Left ventricle myocardium inferior (tissue), 1 donor: ENCODE measurements at regions not wholly inside any gene's neighbourhood (a gene's known extent, or its start where the extent isn't known, plus 50 kb on each side); places are given as distances from the start of the nearest gene placed in this dataset.

ENCODE experiments used
- DNase-seq: peaks from one replicate; pipeline ENCODE4 v3.0.0-alpha.2; 2020
- H3K27ac ChIP-seq: fragments of 200-600 bp; replicated peaks from 2 replicates; pipeline ENCODE4 v1.8.0; 2021
- H3K27me3 ChIP-seq: fragments of 200-600 bp; 2 replicates; pipeline ENCODE4 v1.8.0; 2021; ENCODE audit warnings: low read depth
- H3K36me3 ChIP-seq: fragments of 200-600 bp; 2 replicates; pipeline ENCODE4 v1.8.0; 2021
- H3K4me1 ChIP-seq: fragments of 200-600 bp; 2 replicates; pipeline ENCODE4 v1.8.0; 2021
- H3K4me3 ChIP-seq: fragments of 200-600 bp; 2 replicates; pipeline ENCODE4 v1.8.0; 2021; ENCODE audit warnings: mild to moderate bottlenecking, moderate library complexity
- H3K9me3 ChIP-seq: fragments of 200-600 bp; replicated peaks from 2 replicates; pipeline ENCODE4 v1.8.0; 2021
- intact Hi-C: fragments of 100-400 bp; cut with micrococcal nuclease; formaldehyde crosslinking; loops from one replicate; pipeline ENCODE4 v1.11.0; 2022
- TF ChIP-seq, protein P1 (sequence below): fragments of 200-600 bp; IDR thresholded peaks from 2 replicates; pipeline ENCODE4 v1.8.0; 2021; ENCODE audit warnings: antibody characterized with exemption, mild to moderate bottlenecking, borderline replicate concordance
- donor health status: DM: no; HTN: yes; CAD: no; lungs with severe emphysema.

DNA sequence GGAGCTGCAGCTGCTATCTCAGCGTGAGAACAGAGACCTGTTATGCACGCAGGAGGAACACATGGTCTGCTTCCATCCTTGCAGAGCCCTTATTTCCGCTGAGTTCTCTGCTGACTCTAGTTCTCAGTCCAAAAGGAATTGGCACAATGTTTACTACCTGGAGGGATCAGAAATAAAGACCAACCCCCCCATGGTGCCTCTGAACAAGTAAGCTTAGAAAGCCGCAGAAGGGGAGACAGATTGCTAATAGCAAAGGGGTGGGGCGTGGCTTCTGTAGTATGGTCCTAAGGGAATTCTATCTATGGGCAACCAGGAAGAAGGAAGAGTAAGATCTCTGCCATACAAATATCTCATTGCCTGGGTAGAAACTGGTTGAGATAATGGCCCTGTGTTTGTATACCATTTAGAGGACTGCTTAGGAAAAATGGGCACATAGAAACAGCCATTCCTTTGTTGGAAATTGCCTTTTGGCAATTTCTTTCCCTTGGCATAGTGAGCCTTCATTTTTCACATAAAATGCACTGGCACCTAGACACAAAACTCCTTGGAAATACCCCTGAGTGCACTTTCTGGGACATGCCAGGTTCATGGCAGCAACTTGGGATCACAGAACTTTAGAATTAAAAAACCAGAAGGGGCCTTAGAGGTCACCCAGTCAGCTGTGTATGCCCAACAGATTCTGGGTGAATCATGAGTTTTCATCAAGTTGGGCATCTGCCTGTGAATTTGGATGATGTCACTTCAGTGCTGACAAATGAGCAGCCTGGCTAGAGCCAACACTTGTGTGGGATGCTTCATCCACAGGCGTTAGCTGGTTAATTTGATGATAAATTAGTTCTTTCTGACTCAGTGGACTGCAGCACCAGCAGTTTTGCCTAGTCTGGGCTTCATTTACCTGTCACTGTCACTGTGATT, 57.4 kb upstream of the STXBP5L start:
- TF ChIP-seq, protein P1, sequence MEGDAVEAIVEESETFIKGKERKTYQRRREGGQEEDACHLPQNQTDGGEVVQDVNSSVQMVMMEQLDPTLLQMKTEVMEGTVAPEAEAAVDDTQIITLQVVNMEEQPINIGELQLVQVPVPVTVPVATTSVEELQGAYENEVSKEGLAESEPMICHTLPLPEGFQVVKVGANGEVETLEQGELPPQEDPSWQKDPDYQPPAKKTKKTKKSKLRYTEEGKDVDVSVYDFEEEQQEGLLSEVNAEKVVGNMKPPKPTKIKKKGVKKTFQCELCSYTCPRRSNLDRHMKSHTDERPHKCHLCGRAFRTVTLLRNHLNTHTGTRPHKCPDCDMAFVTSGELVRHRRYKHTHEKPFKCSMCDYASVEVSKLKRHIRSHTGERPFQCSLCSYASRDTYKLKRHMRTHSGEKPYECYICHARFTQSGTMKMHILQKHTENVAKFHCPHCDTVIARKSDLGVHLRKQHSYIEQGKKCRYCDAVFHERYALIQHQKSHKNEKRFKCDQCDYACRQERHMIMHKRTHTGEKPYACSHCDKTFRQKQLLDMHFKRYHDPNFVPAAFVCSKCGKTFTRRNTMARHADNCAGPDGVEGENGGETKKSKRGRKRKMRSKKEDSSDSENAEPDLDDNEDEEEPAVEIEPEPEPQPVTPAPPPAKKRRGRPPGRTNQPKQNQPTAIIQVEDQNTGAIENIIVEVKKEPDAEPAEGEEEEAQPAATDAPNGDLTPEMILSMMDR = no peak
- Histone ChIP-seq H3K4me1 (no peaks in the 10 kb centered on the region), H3K9me3 (no peaks in the 10 kb centered on the region), H3K27me3 (peaks cover 52% of the 10 kb centered on the region), H3K36me3 (no peaks in the 10 kb centered on the region), H3K4me3 (no peak overlapping the region), H3K27ac (no peak overlapping the region)
- intact Hi-C loops = no loop called here
- no peak for DNase-seq

DNA sequence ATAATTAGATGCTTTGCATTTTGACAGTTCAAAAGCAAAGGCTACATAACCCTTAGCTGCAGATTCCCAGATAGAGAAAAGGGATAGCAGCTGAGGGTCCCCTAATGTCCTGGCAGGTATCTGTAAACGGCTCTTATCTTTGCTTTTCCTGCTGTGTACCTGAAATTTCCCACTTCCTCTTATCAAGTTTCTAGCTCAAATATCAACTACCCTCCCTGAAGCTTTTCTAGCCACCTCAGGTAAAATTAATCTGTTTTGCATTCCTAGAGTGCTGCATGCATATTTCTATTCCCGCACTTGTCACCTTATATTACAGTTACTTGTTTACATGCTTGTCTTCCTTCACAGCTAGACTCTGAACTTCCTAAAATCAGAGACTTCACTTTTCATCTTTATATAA, 55.6 kb upstream of the STXBP5L start:
- intact Hi-C loops = no loop called here
- Histone ChIP-seq H3K4me1 (no peaks in the 10 kb centered on the region), H3K27me3 (peaks cover 41% of the 10 kb centered on the region), H3K4me3 (no peak overlapping the region), H3K27ac (no peak overlapping the region), H3K9me3 (no peaks in the 10 kb centered on the region), H3K36me3 (no peaks in the 10 kb centered on the region)
- TF ChIP-seq, protein P1 = no peak
- DNase-seq = no peak

DNA sequence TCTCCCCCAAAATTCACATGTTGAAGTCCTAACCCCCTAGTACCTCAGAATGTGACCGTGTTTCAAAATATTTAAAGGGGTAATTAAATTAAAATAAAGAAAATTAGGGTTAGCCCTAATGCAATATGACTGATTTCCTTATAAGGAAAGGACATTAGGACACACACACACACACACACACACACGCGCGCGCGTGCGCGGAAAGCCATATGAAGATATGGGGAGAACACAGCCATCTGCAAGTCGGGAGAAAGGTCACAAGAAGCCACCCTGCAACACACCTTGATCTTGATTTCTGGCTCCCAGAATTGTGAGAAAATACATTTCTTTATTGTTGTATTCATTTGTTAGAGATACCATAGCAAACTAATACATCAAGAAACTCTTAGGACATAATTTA, 54.6 kb upstream of the STXBP5L start:
- TF ChIP-seq, protein P1 = no peak
- intact Hi-C loops = no loop called here
- Histone ChIP-seq H3K27me3 (peaks cover 31% of the 10 kb centered on the region), H3K4me1 (no peaks in the 10 kb centered on the region), H3K4me3 (no peak overlapping the region), H3K36me3 (no peaks in the 10 kb centered on the region), H3K9me3 (no peaks in the 10 kb centered on the region), H3K27ac (no peak overlapping the region)
- DNase-seq = no peak

DNA sequence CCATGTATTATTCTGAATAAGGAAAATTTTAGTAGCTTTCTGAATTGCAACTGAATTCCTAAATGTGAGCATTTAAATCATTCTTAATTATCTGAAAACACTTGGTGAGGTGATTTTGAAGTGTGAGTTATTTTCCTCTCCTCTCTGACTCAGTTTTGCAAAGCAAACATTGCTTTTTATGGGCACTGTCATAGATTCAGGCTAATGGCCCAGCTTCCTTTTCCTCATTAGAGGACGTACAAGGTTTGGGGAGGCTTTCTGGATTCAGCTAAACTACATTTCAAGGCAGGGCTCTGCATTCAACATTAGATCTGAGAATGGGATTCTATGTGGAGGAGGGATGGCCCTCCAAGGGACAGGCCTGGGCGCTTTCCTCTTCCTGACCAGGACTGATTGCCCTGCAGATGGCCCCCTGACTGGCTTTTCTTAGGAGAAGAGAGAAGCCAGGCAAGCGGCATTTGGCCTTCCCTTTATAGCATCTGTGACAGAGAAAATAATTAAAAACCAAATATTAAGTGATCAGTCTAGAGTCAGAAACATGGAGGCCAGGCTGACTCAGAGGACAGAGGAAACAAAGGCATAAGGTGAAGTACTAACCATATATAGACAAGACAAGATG, 53.0 kb upstream of the STXBP5L start:
- TF ChIP-seq, protein P1 = no peak
- Histone ChIP-seq H3K36me3 (no peaks in the 10 kb centered on the region), H3K27me3 (peaks cover 18% of the 10 kb centered on the region), H3K9me3 (no peaks in the 10 kb centered on the region), H3K27ac (no peak overlapping the region), H3K4me3 (no peak overlapping the region), H3K4me1 (no peaks in the 10 kb centered on the region)
- no peak for DNase-seq
- intact Hi-C loops = no loop called here

DNA sequence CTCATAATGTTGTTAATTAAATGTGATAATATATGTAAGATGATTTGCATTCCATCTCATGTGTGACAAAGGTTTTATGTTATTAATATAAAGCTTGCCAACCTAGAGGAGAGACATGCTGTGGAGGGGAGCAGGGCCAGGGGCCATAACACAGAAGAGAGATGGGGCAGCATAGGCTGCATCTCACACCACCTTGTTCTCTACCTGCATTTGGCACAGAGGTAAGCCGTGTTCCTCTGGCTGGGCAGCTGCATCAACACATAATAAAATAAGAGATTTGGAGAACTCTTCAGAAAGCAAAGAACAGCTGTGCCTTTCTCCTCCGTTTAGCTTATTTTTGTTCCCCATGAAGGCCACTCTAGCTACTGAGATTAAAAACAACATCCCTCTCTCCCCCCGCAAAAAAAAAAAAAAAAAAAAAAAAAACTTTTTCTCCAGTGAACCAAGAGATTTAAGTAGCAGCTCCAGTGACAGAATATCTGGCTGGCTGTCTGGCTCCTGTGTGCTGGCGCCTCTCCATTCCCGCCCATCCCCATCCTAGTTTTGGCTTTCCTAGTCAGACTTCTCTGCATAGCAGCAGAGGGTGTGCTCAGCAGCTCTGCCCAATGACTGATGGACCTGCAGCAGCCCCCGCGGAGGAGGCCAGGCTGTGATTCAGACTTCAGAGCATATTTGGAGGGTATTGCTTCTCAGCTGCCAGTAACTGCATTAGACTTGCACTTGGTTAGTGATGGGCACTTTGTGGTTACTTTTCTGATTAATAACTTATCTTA, 52.2 kb upstream of the STXBP5L start:
- TF ChIP-seq, protein P1 = no peak
- Histone ChIP-seq H3K36me3 (no peaks in the 10 kb centered on the region), H3K9me3 (no peaks in the 10 kb centered on the region), H3K27ac (no peak overlapping the region), H3K4me3 (no peak overlapping the region), H3K4me1 (no peaks in the 10 kb centered on the region), H3K27me3 (peaks cover 17% of the 10 kb centered on the region)
- DNase-seq = peak; percentile 19
- intact Hi-C loops = no loop called here
